22Rv1 (cell line): ENCODE measurements at regions not wholly inside any gene's neighbourhood (a gene's known extent, or its start where the extent isn't known, plus 50 kb on each side); places are given as distances from the start of the nearest gene placed in this dataset.
"Not testable (repeated sequence)": the region's sequence is repeated elsewhere in the genome, so short reads cannot be mapped to it uniquely, and the experiment has no call there.

Source experiments
- ZFX ChIP-seq: fragments of 450-650 bp; IDR thresholded peaks from 2 replicates; pipeline ENCODE4 v1.6.1; 2017; ENCODE audit warnings: antibody characterized with exemption, borderline replicate concordance
- TF ChIP-seq, protein P1 (sequence below): fragments of 450-650 bp; IDR thresholded peaks from 2 replicates; pipeline ENCODE4 v1.5.1; 2017; ENCODE audit warnings: mild to moderate bottlenecking

DNA sequence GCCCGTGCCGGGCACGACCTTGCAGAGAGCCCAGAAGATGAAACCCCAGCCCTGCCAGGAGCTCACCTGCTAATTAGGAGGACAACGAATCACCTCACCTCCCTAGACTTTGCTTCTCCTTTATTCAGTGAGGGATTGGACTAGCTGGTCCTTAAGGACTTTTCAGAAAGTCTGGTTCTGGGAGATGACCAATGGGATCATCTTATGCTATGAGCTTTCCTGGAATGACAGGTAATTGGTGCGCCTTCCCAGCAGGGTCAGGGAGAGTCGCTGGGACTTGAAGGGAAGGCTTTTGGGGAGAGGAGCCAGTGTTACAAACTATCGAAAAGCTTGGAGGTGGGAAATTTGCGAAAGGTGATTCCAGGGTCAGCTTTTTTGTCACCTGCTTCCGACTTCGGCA, 159.1 kb downstream of the KLRB1 start:
- TF ChIP-seq, protein P1, sequence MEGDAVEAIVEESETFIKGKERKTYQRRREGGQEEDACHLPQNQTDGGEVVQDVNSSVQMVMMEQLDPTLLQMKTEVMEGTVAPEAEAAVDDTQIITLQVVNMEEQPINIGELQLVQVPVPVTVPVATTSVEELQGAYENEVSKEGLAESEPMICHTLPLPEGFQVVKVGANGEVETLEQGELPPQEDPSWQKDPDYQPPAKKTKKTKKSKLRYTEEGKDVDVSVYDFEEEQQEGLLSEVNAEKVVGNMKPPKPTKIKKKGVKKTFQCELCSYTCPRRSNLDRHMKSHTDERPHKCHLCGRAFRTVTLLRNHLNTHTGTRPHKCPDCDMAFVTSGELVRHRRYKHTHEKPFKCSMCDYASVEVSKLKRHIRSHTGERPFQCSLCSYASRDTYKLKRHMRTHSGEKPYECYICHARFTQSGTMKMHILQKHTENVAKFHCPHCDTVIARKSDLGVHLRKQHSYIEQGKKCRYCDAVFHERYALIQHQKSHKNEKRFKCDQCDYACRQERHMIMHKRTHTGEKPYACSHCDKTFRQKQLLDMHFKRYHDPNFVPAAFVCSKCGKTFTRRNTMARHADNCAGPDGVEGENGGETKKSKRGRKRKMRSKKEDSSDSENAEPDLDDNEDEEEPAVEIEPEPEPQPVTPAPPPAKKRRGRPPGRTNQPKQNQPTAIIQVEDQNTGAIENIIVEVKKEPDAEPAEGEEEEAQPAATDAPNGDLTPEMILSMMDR: not testable (repeated sequence)
- not testable (repeated sequence) for TF ChIP-seq ZFX
